ENCODE measurements at regions not wholly inside any gene's neighbourhood (a gene's known extent, or its start where the extent isn't known, plus 50 kb on each side); places are given as distances from the start of the nearest gene placed in this dataset.

DNA sequence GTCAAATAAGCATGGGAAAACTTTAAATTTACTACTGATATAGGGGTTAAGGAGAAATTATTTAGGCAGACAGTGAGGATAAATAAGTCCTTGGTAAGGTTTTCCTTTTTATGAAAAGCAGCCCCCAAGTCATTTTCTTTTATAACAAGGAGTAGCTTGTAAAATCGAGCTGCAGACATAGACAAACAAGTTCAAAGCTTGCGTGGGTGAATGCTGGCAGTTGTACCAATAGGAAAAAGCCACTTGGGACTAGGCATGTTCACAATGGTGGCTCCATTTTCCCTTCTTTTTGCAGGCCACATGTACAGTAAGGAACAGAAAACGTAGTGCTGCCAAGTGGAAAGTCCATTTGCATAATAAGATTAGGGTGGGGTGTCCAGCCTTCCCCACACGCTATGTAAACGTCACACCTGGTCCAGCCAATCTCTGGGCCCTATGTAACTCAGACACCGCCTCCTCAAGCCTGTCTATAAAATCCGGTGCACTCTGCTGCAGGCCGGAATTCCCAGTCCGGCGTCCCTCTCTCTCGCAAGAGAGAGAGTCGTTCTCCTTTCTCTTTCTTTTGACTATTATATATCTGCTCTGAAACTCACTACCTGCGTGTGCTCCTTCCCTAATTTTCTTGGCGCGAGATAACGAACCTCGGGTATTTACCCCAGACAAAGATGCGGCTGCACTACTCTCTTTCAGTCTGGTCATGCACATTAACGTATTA is 217.1 kb upstream of the MAN1A1 start (continued):
- TF ChIP-seq, protein P1, sequence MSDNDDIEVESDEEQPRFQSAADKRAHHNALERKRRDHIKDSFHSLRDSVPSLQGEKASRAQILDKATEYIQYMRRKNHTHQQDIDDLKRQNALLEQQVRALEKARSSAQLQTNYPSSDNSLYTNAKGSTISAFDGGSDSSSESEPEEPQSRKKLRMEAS (CRISPR knock-in tag; IDR thresholded peaks at IDR 0.05), result no peak
- TF ChIP-seq YBX1 (IDR thresholded peaks at IDR 0.05) (no peak), MEF2D (tag; conservative IDR thresholded peaks at IDR 0.05; ENCODE audit: low read depth) (no peak), ZNF609 (CRISPR knock-in tag; IDR thresholded peaks at IDR 0.05; ENCODE audit: borderline replicate concordance) (no peak), CREM (IDR thresholded peaks at IDR 0.05; ENCODE audit: low read depth) (peak; percentile 70), SUPT5H (IDR thresholded peaks at IDR 0.05) (peak; percentile 92), MCM5 (IDR thresholded peaks at IDR 0.05; ENCODE audit: low read depth) (no peak), POLR2AphosphoS2 (IDR thresholded peaks at IDR 0.05; ENCODE audit: low read length) (no peak), ZNF253 (CRISPR knock-in tag; conservative IDR thresholded peaks at IDR 0.05) (no peak), GTF2F1 (IDR thresholded peaks at IDR 0.05; ENCODE audit: low read depth, low read length) (no peak), DMBX1 (CRISPR knock-in tag; IDR thresholded peaks at IDR 0.05; ENCODE audit: borderline replicate concordance) (no peak), MTA2 (IDR thresholded peaks at IDR 0.05; ENCODE audit: low read depth) (no peak), MED1 (CRISPR knock-in tag; IDR thresholded peaks at IDR 0.05; ENCODE audit: borderline replicate concordance) (no peak), DIDO1 (tag; IDR thresholded peaks at IDR 0.05; ENCODE audit: low read depth) (no peak), ZBED1 (IDR thresholded peaks at IDR 0.05) (no peak), SIN3A (IDR thresholded peaks at IDR 0.05; ENCODE audit: borderline replicate concordance in 2 of 2, control insufficient read depth in 1 of 2, low read depth in 2 of 2, low read length in 2 of 2) (no peak), JUNB (CRISPR knock-in tag; conservative IDR thresholded peaks at IDR 0.05) (no peak)
- TF ChIP-seq, protein P2, sequence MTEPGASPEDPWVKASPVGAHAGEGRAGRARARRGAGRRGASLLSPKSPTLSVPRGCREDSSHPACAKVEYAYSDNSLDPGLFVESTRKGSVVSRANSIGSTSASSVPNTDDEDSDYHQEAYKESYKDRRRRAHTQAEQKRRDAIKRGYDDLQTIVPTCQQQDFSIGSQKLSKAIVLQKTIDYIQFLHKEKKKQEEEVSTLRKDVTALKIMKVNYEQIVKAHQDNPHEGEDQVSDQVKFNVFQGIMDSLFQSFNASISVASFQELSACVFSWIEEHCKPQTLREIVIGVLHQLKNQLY (CRISPR knock-in tag; conservative IDR thresholded peaks at IDR 0.05), result no peak
- TF ChIP-seq, protein P3, sequence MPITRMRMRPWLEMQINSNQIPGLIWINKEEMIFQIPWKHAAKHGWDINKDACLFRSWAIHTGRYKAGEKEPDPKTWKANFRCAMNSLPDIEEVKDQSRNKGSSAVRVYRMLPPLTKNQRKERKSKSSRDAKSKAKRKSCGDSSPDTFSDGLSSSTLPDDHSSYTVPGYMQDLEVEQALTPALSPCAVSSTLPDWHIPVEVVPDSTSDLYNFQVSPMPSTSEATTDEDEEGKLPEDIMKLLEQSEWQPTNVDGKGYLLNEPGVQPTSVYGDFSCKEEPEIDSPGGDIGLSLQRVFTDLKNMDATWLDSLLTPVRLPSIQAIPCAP (CRISPR knock-in tag; IDR thresholded peaks at IDR 0.05; ENCODE audit: borderline replicate concordance), result no peak
- TF ChIP-seq, protein P4, sequence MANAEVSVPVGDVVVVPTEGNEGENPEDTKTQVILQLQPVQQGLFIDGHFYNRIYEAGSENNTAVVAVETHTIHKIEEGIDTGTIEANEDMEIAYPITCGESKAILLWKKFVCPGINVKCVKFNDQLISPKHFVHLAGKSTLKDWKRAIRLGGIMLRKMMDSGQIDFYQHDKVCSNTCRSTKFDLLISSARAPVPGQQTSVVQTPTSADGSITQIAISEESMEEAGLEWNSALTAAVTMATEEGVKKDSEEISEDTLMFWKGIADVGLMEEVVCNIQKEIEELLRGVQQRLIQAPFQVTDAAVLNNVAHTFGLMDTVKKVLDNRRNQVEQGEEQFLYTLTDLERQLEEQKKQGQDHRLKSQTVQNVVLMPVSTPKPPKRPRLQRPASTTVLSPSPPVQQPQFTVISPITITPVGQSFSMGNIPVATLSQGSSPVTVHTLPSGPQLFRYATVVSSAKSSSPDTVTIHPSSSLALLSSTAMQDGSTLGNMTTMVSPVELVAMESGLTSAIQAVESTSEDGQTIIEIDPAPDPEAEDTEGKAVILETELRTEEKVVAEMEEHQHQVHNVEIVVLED (CRISPR knock-in tag; IDR thresholded peaks at IDR 0.05), result no peak
